Cardiac fibroblast (primary cell): ENCODE measurements at regions not wholly inside any gene's neighbourhood (a gene's known extent, or its start where the extent isn't known, plus 50 kb on each side); places are given as distances from the start of the nearest gene placed in this dataset.

Experiments
- DNase-seq, 2 donors: peaks; one replicate each; pipeline versions ENCODE4 v3.0.0 to v3.0.0-alpha.2; 2010; ENCODE audit warnings: low read depth in 2 of 2
- H3K4me3 ChIP-seq, 2 donors: replicated peaks in 1 of 2; 1 replicate in 1 of 2; 2 replicates in 1 of 2; pipeline ENCODE4 v1.5.1; 2011; ENCODE audit warnings: low read depth in 2 of 2, low read length in 2 of 2, mild to moderate bottlenecking in 2 of 2, moderate library complexity in 1 of 2
- CTCF ChIP-seq: IDR thresholded peaks from one replicate; pipeline ENCODE4 v1.5.1; 2011; ENCODE audit warnings: low read depth, mild to moderate bottlenecking, low read length, inconsistent platforms

DNA sequence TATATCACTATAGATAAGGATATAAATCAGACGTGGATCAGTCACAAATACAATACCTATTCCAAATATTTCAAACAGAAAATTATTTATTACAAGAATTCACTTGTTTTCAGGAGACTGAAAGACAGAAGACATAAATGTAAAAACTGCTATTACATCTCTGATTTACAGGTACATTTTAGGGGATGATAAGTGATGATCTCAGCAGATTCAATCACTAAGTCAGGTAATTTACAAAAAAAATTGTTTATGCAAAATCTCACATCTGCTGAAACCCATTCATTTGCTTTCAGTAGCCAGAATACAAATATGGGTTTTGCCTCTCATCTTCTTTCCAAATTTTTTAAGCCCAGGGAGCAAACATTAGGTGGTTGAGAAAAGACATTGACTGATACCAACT is 1648.4 kb upstream of the RAG2 start:
- no peak overlapping the region for H3K4me3 ChIP-seq
- DNase-seq = no peak
- TF ChIP-seq CTCF = no peak

DNA sequence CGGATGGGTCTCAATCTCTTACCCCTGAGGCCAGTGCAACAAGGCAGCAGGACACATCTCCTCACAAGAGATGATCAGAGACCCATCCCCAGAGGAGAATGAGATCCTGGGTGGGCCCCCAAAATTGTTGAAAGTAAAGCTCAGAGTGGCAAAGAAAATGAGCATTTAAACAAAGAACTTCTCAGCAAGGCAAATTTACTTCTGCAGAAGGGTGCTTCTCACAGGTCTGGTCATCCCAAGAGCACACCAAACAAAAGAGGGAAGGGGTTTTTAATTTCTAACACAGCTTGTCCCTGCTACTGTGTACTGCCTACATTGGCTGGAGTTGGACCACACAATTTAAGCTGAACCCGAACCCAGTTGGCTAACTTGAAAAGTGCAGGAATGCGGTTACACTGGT is 1628.6 kb upstream of the RAG2 start:
- no peak overlapping the region for H3K4me3 ChIP-seq
- DNase-seq = peak; percentile 1 to 2
- no peak for TF ChIP-seq CTCF

DNA sequence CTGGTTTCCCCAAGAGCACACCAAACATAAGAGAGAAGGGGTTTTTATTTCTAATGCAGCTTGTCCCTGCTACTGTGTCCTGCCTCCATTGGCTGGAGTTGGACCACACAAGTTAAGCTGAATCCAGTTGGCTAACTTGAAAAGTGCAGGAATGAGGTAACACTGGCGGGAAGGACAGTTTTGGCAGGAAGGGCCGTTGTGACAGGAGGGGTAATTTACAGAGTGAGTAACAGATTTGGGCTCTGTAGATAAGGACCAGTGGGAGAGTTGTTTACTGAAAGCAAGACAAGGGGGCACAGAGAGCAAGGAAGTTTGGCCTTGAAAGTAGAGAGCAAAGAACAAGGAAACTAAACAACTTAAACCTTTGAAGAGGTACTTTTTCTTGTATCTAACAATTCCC is 1623.3 kb upstream of the RAG2 start:
- no peak for TF ChIP-seq CTCF
- DNase-seq = no peak

DNA sequence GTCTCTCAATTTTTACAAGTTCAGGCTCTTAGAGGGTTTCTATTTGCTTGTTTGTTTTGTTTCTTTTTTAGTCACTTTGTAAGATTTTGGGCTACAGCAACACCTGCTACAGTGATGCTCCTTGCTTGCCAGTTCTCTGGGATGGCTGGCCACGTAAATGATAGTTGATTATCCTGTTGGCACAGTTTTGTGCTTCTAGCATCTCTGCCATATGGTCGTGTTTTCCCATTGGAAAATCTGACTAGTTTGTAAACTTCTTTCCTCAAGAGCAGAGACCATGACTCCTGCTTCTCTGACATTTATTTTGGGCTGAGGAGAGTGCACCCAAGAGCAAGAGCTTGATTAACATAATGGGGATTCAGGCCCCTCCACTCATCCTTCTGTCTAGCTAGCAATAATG is 1621.6 kb upstream of the RAG2 start:
- no peak overlapping the region for H3K4me3 ChIP-seq

More for the DNA sequence above, 1623.3 kb upstream of the RAG2 start:
- no peak overlapping the region for H3K4me3 ChIP-seq

DNA sequence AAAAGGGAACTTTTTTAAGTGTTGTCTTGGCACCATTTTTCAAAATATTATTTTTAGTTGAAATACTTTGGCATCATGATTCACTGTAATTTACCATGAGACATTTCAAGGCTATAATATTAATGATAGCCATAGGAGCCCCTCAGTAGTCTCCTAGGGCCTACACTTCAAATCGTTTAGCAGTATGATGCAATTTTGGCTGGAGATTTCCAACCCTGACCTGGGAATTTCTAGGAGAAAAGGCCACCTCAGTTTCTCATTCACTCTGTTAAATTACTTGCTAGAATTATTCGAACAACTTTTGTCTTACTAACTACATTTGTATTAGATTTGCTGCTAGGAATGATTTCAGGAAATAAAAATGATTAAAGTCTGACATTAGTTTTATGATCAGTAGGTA is 1610.9 kb upstream of the RAG2 start:
- no peak overlapping the region for H3K4me3 ChIP-seq
- no peak for TF ChIP-seq CTCF
- no peak for DNase-seq

More for the DNA sequence above, 1621.6 kb upstream of the RAG2 start:
- DNase-seq = no peak
- no peak for TF ChIP-seq CTCF

GRCh38 chr11:38206663-38207062 is 1608.6 kb upstream of the RAG2 start:
- TF ChIP-seq CTCF = no peak
- DNase-seq = no peak
- H3K4me3 ChIP-seq = no peak overlapping the region

DNA sequence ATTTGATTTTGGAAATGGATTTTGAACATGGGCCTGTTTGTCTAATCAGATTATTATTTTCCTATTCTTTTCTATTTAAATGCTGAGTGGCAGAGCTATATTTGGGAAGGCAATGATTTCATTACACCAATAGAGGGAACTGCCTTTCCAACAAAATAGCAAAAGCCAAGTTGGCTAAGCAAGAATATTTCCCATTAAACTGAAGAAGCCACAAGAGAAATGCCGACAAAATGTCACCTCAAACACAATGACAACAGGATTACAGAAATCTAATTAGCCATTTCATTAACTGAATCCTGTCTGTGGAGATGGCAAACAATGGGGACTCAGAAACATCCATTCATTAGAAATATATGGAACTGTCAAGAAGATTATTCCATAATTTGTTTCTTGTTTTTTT is 1593.1 kb upstream of the RAG2 start:
- TF ChIP-seq CTCF = no peak
- no peak overlapping the region for H3K4me3 ChIP-seq
- no peak for DNase-seq
